ENCODE measurements at regions not wholly inside any gene's neighbourhood (a gene's known extent, or its start where the extent isn't known, plus 50 kb on each side); places are given as distances from the start of the nearest gene placed in this dataset.

- Histone ChIP-seq H3K27me3 (ENCODE audit: insufficient read depth, low read length) (no peaks in the 10 kb centered on the region), H3K4me1 (ENCODE audit: insufficient read depth, low read length) (no peaks in the 10 kb centered on the region), H3K9me3 (ENCODE audit: low read depth, low read length) (no peaks in the 10 kb centered on the region), H3K4me3 (ENCODE audit: low read length) (no peak overlapping the region)
Measured at GRCh38 chr11:13098616-13099289, 89.6 kb downstream of the RASSF10 start.

GRCh38 chr11:13101644-13102512 lies 92.8 kb downstream of the RASSF10 start:
- Histone ChIP-seq H3K4me1 (ENCODE audit: insufficient read depth, low read length) (no peaks in the 10 kb centered on the region), H3K27me3 (ENCODE audit: insufficient read depth, low read length) (no peaks in the 10 kb centered on the region), H3K9me3 (ENCODE audit: low read depth, low read length) (no peaks in the 10 kb centered on the region)

GRCh38 chr11:13102513-13102840 lies 93.4 kb downstream of the RASSF10 start:
- Histone ChIP-seq H3K9me3 (ENCODE audit: low read depth, low read length) (no peaks in the 10 kb centered on the region), H3K4me1 (ENCODE audit: insufficient read depth, low read length) (no peaks in the 10 kb centered on the region), H3K4me3 (ENCODE audit: low read length) (no peak overlapping the region), H3K27me3 (ENCODE audit: insufficient read depth, low read length) (no peaks in the 10 kb centered on the region)

More at GRCh38 chr11:13101644-13102512, 92.8 kb downstream of the RASSF10 start:
- no peak overlapping the region for H3K4me3 ChIP-seq (ENCODE audit: low read length)

GRCh38 chr11:13102865-13103539 lies 93.9 kb downstream of the RASSF10 start:
- Histone ChIP-seq H3K27me3 (ENCODE audit: insufficient read depth, low read length) (no peaks in the 10 kb centered on the region), H3K4me1 (ENCODE audit: insufficient read depth, low read length) (no peaks in the 10 kb centered on the region), H3K9me3 (ENCODE audit: low read depth, low read length) (no peaks in the 10 kb centered on the region), H3K4me3 (ENCODE audit: low read length) (no peak overlapping the region)

- no peak overlapping the region for H3K4me3 ChIP-seq (ENCODE audit: low read length)
- no peaks in the 10 kb centered on the region for H3K27me3 ChIP-seq (ENCODE audit: insufficient read depth, low read length)
Measured at GRCh38 chr11:13103962-13104554, 94.9 kb downstream of the RASSF10 start.

GRCh38 chr11:13104619-13105236 lies 95.6 kb downstream of the RASSF10 start:
- no peaks in the 10 kb centered on the region for H3K27me3 ChIP-seq (ENCODE audit: insufficient read depth, low read length)
- no peaks in the 10 kb centered on the region for H3K9me3 ChIP-seq (ENCODE audit: low read depth, low read length)
- no peaks in the 10 kb centered on the region for H3K4me1 ChIP-seq (ENCODE audit: insufficient read depth, low read length)
- H3K4me3 ChIP-seq (ENCODE audit: low read length), result no peak overlapping the region

More at GRCh38 chr11:13103962-13104554, 94.9 kb downstream of the RASSF10 start:
- no peaks in the 10 kb centered on the region for H3K9me3 ChIP-seq (ENCODE audit: low read depth, low read length)
- H3K4me1 ChIP-seq (ENCODE audit: insufficient read depth, low read length), result no peaks in the 10 kb centered on the region

GRCh38 chr11:13105237-13105844 lies 96.2 kb downstream of the RASSF10 start:
- no peaks in the 10 kb centered on the region for H3K9me3 ChIP-seq (ENCODE audit: low read depth, low read length)

GRCh38 chr11:13107544-13108044 lies 98.5 kb downstream of the RASSF10 start:
- Histone ChIP-seq H3K27me3 (ENCODE audit: insufficient read depth, low read length) (no peaks in the 10 kb centered on the region), H3K4me1 (ENCODE audit: insufficient read depth, low read length) (no peaks in the 10 kb centered on the region), H3K4me3 (ENCODE audit: low read length) (no peak overlapping the region), H3K9me3 (ENCODE audit: low read depth, low read length) (no peaks in the 10 kb centered on the region)

More at GRCh38 chr11:13105237-13105844, 96.2 kb downstream of the RASSF10 start:
- H3K4me3 ChIP-seq (ENCODE audit: low read length), result no peak overlapping the region
- H3K4me1 ChIP-seq (ENCODE audit: insufficient read depth, low read length), result no peaks in the 10 kb centered on the region
- no peaks in the 10 kb centered on the region for H3K27me3 ChIP-seq (ENCODE audit: insufficient read depth, low read length)

- Histone ChIP-seq H3K4me3 (ENCODE audit: low read length) (no peak overlapping the region), H3K27me3 (ENCODE audit: insufficient read depth, low read length) (no peaks in the 10 kb centered on the region), H3K4me1 (ENCODE audit: insufficient read depth, low read length) (no peaks in the 10 kb centered on the region), H3K9me3 (ENCODE audit: low read depth, low read length) (no peaks in the 10 kb centered on the region)
Measured at GRCh38 chr11:13108416-13108815, 99.3 kb downstream of the RASSF10 start.

GRCh38 chr11:13109616-13110015 lies 100.5 kb downstream of the RASSF10 start:
- no peaks in the 10 kb centered on the region for H3K9me3 ChIP-seq (ENCODE audit: low read depth, low read length)
- H3K4me1 ChIP-seq (ENCODE audit: insufficient read depth, low read length), result no peaks in the 10 kb centered on the region
- H3K27me3 ChIP-seq (ENCODE audit: insufficient read depth, low read length), result no peaks in the 10 kb centered on the region
- no peak overlapping the region for H3K4me3 ChIP-seq (ENCODE audit: low read length)

- H3K27me3 ChIP-seq (ENCODE audit: insufficient read depth, low read length), result no peaks in the 10 kb centered on the region
- no peaks in the 10 kb centered on the region for H3K9me3 ChIP-seq (ENCODE audit: low read depth, low read length)
- no peak overlapping the region for H3K4me3 ChIP-seq (ENCODE audit: low read length)
- H3K4me1 ChIP-seq (ENCODE audit: insufficient read depth, low read length), result no peaks in the 10 kb centered on the region
Measured at GRCh38 chr11:13110145-13110544, 101.0 kb downstream of the RASSF10 start.

- Histone ChIP-seq H3K4me1 (ENCODE audit: insufficient read depth, low read length) (no peaks in the 10 kb centered on the region), H3K27me3 (ENCODE audit: insufficient read depth, low read length) (no peaks in the 10 kb centered on the region)
Measured at GRCh38 chr11:13110929-13111812, 102.1 kb downstream of the RASSF10 start.

GRCh38 chr11:13111813-13112130 lies 102.7 kb downstream of the RASSF10 start:
- H3K27me3 ChIP-seq (ENCODE audit: insufficient read depth, low read length), result no peaks in the 10 kb centered on the region
- no peaks in the 10 kb centered on the region for H3K9me3 ChIP-seq (ENCODE audit: low read depth, low read length)
- H3K4me3 ChIP-seq (ENCODE audit: low read length), result no peak overlapping the region
- no peaks in the 10 kb centered on the region for H3K4me1 ChIP-seq (ENCODE audit: insufficient read depth, low read length)

More at GRCh38 chr11:13110929-13111812, 102.1 kb downstream of the RASSF10 start:
- no peaks in the 10 kb centered on the region for H3K9me3 ChIP-seq (ENCODE audit: low read depth, low read length)
- no peak overlapping the region for H3K4me3 ChIP-seq (ENCODE audit: low read length)
